Smooth muscle cell (in vitro differentiated cells): ENCODE measurements at regions not wholly inside any gene's neighbourhood (a gene's known extent, or its start where the extent isn't known, plus 50 kb on each side); places are given as distances from the start of the nearest gene placed in this dataset.

ENCODE experiments used
- DNase-seq: peaks from one replicate; lab custom pipeline; 2025; ENCODE audit not compliant: unreplicated experiment; lab: John Stamatoyannopoulos, UW
- H2AFZ ChIP-seq: fragments of 200-600 bp; sonication (generic); 2 replicates; pipeline ENCODE4 v1.6.0; 2016; ENCODE audit warnings: antibody characterized with exemption, low read depth, mild to moderate bottlenecking
- H3F3A ChIP-seq: fragments of 200-600 bp; sonication (generic); 2 replicates; pipeline ENCODE4 v1.6.0; 2017; ENCODE audit warnings: antibody characterized with exemption, low read depth
- H3K27ac ChIP-seq: fragments of 200-600 bp; sonication (generic); 2 replicates; pipeline ENCODE4 v1.5.1; 2016; ENCODE audit warnings: low read depth, mild to moderate bottlenecking
- H3K27me3 ChIP-seq: fragments of 200-600 bp; sonication (generic); 2 replicates; pipeline ENCODE4 v1.6.1; 2016; ENCODE audit warnings: low read depth, mild to moderate bottlenecking
- H3K36me3 ChIP-seq: fragments of 200-600 bp; sonication (generic); 2 replicates; pipeline ENCODE4 v1.5.1; 2016; ENCODE audit warnings: low read depth
- H3K4me1 ChIP-seq: fragments of 200-600 bp; sonication (generic); 2 replicates; pipeline ENCODE4 v1.5.1; 2016; ENCODE audit warnings: low read depth
- H3K4me2 ChIP-seq: fragments of 200-600 bp; sonication (generic); 2 replicates; pipeline ENCODE4 v1.6.0; 2016; ENCODE audit warnings: mild to moderate bottlenecking
- H3K4me3 ChIP-seq: fragments of 200-600 bp; sonication (generic); 2 replicates; pipeline ENCODE4 v1.5.1; 2016; ENCODE audit warnings: mild to moderate bottlenecking
- H3K79me2 ChIP-seq: fragments of 200-600 bp; sonication (generic); 2 replicates; pipeline ENCODE4 v1.6.0; 2016; ENCODE audit warnings: low read depth, mild to moderate bottlenecking
- H3K9ac ChIP-seq: fragments of 200-600 bp; sonication (generic); 2 replicates; pipeline ENCODE4 v1.6.0; 2016; ENCODE audit warnings: low read depth
- H3K9me3 ChIP-seq: fragments of 200-600 bp; sonication (generic); replicated peaks from 2 replicates; pipeline ENCODE4 v1.5.1; 2016; ENCODE audit warnings: low read depth
- H4K20me1 ChIP-seq: fragments of 200-600 bp; sonication (generic); 2 replicates; pipeline ENCODE4 v1.6.0; 2016; ENCODE audit warnings: low read depth
- WGBS: methylation state at CpG from one replicate; pipeline ENCODE4 v1.1.7; 2016; ENCODE audit warnings: low lambda C conversion rate; 5-methylcytosine and 5-hydroxymethylcytosine counted together
- TF ChIP-seq, protein P1 (sequence below): fragments of 200-600 bp; sonication (generic); IDR thresholded peaks from 2 replicates; pipeline ENCODE4 v1.5.1; 2017; ENCODE audit warnings: borderline replicate concordance, mild to moderate bottlenecking, antibody characterized with exemption; ENCODE audit not compliant: insufficient read depth, poor library complexity, severe bottlenecking

DNA sequence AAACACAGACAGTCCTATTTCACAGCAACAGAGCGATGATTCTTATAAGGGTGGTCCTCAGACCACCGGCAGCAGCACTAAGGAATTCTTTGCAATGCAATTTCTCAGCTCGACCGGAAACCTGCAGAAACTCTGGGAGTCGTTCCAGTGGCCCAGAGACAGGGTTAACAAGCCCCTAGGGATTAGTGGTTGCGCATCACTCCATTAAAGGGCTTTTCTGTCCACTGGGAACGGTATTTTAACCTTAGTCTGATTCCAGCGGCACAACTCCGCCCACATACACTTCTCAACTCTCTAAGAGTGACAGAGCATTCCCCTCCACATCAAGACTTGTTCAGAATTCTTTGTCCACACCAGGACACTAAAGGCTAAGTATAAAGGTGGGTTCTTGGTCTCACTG lies 341.5 kb downstream of the TFAP2A start:
- H3K4me3 ChIP-seq, result no peak overlapping the region
- H3K36me3 ChIP-seq, result no peaks in the 10 kb centered on the region
- H3K4me2 ChIP-seq, result no peak overlapping the region
- H3F3A ChIP-seq, result no peaks in the 10 kb centered on the region
- H3K4me1 ChIP-seq, result no peaks in the 10 kb centered on the region
- no peaks in the 10 kb centered on the region for H3K27me3 ChIP-seq
- H3K9ac ChIP-seq, result no peak overlapping the region
- H3K9me3 ChIP-seq, result no peaks in the 10 kb centered on the region
- no peaks in the 10 kb centered on the region for H4K20me1 ChIP-seq
- no peak for DNase-seq
- no peaks in the 10 kb centered on the region for H3K79me2 ChIP-seq
- TF ChIP-seq, protein P1, sequence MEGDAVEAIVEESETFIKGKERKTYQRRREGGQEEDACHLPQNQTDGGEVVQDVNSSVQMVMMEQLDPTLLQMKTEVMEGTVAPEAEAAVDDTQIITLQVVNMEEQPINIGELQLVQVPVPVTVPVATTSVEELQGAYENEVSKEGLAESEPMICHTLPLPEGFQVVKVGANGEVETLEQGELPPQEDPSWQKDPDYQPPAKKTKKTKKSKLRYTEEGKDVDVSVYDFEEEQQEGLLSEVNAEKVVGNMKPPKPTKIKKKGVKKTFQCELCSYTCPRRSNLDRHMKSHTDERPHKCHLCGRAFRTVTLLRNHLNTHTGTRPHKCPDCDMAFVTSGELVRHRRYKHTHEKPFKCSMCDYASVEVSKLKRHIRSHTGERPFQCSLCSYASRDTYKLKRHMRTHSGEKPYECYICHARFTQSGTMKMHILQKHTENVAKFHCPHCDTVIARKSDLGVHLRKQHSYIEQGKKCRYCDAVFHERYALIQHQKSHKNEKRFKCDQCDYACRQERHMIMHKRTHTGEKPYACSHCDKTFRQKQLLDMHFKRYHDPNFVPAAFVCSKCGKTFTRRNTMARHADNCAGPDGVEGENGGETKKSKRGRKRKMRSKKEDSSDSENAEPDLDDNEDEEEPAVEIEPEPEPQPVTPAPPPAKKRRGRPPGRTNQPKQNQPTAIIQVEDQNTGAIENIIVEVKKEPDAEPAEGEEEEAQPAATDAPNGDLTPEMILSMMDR, result no peak
- no peak overlapping the region for H3K27ac ChIP-seq
- WGBS, result 73% methylated on average over 9 of the region's 9 CpGs
- H2AFZ ChIP-seq, result no peak overlapping the region

DNA sequence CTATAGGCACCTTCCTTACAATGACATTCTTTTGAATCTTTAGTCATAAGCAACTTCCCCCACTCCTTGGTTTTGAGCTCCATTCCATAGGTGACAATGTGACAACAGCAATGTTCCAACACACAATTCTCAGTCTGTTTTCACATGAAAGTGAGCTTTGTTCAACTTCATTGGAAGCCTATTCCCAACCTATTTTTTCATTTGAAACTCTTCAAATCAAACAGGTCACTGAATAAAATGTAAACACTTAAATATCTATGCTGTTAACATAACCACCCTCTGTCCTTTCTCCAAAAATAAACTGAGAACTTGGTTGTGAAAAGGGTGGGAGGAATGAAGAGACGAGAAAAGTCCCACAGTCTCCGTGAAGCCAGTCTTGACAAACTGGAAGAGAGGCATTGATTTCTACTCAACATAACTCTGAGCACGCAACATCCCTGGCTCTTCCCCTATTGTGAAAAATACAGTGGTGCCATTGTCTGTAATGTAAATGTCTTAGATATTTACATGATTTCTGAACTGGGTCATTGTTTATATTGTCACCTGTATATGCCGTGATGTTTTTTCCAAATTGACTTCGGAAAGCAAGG lies 343.1 kb downstream of the TFAP2A start:
- 99% methylated on average over 5 of the region's 5 CpGs for WGBS
- H2AFZ ChIP-seq, result no peak overlapping the region
- no peaks in the 10 kb centered on the region for H3K36me3 ChIP-seq
- H3K4me3 ChIP-seq, result no peak overlapping the region
- H3K27me3 ChIP-seq, result no peaks in the 10 kb centered on the region
- H3K4me1 ChIP-seq, result no peaks in the 10 kb centered on the region
- no peaks in the 10 kb centered on the region for H4K20me1 ChIP-seq
- H3F3A ChIP-seq, result no peaks in the 10 kb centered on the region
- H3K27ac ChIP-seq, result no peak overlapping the region
- H3K9me3 ChIP-seq, result no peaks in the 10 kb centered on the region
- no peak overlapping the region for H3K4me2 ChIP-seq
- no peak for DNase-seq
- TF ChIP-seq, protein P1, result no peak
- H3K79me2 ChIP-seq, result no peaks in the 10 kb centered on the region
- no peak overlapping the region for H3K9ac ChIP-seq

DNA sequence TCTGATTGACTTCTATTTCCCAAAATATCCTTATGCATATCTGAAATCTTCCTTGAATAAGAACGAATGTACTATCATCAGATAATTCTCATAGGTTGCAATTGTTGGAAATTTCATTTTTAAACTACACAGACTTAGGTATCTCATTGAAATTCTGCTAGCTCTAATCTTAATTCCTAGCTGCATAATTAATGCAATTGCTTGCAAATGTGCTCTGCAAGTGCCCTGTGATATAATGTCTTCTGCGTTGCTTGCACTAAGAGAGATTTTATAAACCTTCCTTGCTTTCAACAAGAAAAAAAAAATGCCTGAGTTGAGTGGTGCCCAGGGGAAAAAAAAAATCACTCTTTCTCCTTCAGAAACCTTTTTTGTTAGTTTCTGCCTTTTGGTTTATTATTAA lies 354.9 kb downstream of the TFAP2A start:
- Histone ChIP-seq H3K36me3 (no peaks in the 10 kb centered on the region), H3K27me3 (no peaks in the 10 kb centered on the region), H3K27ac (no peak overlapping the region), H4K20me1 (no peaks in the 10 kb centered on the region), H3K4me1 (no peaks in the 10 kb centered on the region), H3K9me3 (no peaks in the 10 kb centered on the region), H2AFZ (no peak overlapping the region), H3F3A (no peaks in the 10 kb centered on the region), H3K4me2 (no peak overlapping the region), H3K4me3 (no peak overlapping the region), H3K79me2 (no peaks in the 10 kb centered on the region), H3K9ac (no peak overlapping the region)
- WGBS, result 80% methylated on average over 2 of the region's 2 CpGs
- TF ChIP-seq, protein P1, result no peak
- DNase-seq, result no peak

DNA sequence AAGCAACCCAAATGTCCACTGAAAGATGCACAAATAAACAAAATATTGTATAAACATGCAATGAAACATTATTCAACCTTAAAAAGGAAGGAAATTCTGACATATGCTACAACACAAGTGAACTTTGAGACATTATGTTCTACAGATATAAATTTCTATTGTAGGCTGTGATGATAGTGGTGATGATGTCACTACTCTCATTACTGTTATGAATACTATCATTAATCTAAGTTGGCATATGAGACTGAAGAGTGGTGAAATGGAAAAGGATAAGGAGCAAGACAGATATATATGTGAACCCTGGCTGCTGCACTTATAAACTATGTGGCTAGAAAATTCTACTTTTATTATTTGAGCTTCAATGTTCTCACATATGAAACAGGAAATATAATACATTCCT lies 360.2 kb downstream of the TFAP2A start:
- Histone ChIP-seq H3K79me2 (no peaks in the 10 kb centered on the region), H3K9ac (no peak overlapping the region), H3K27ac (no peak overlapping the region), H3K4me3 (no peak overlapping the region), H4K20me1 (no peaks in the 10 kb centered on the region), H3K27me3 (no peaks in the 10 kb centered on the region), H3F3A (no peaks in the 10 kb centered on the region), H3K36me3 (no peaks in the 10 kb centered on the region), H3K9me3 (no peaks in the 10 kb centered on the region), H3K4me2 (no peak overlapping the region), H2AFZ (no peak overlapping the region), H3K4me1 (no peaks in the 10 kb centered on the region)
- no peak for DNase-seq
- TF ChIP-seq, protein P1, result no peak
